ENCODE measurements at regions not wholly inside any gene's neighbourhood (a gene's known extent, or its start where the extent isn't known, plus 50 kb on each side); places are given as distances from the start of the nearest gene placed in this dataset.

DNA sequence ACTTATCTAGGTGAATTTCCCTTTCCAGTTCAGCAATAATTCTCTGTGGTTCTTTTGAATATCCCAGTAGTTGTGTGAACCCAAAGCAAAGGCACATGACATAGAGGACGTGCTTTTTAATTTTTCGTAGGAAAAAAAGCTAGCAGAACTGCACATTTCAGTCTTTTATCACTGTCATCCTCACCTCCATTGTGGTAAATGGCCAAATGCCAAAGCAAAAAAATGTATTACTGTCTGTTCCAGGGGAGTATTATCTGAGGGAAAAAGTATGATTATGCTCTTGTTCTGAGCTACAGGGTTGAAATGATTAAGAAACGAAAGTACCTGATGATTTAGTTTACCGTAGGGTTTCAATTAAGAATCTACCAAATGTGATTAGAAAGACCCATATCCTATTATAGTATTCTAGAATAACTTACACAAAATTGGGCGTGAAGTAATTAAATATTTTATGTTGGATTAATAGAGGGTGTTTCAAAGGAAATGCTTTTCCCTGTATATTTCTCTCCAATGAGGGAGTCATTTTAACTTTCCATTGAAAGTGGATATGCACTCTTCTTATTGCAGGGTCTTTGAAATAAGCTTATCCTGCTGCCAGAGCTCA, 62.7 kb downstream of the CAVIN4 start:
- SMC1A ChIA-PET (ENCODE audit: uncharacterized antibody, unreplicated experiment), result interaction anchor here (1.7 kb wide), 1 partner anchor 22 kb away, joined by 4 read pairs; no protein-coding TSS in a partner anchor
- no peak for ATAC-seq
- in situ Hi-C loops (cut with MboI), result no loop called here

DNA sequence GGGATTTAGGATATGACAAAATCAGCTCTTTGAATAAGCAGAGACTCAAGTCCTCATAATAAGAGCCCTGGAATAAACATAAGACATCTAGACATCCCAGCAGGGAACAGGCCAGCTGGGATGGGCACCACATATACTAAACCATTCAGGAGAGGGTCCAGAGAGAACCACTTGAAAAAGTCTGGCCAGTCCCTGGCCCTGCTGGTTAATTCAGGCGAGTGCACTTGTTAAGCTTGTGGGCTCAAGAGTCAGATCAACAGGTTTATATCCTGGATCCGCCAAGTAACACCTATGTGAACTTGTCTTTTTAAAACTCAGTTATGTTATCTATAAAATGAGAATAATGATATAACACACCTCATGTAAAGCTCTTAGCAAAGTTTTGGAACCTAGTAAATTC, 63.3 kb downstream of the CAVIN4 start:
- H2AFZ ChIP-seq (ENCODE audit: control insufficient read depth, low read depth, low read length), result no peak overlapping the region
- no TSS peak for BruUV-seq (replicated peaks)
- intact Hi-C loops (cut with micrococcal nuclease; ENCODE audit: unreplicated experiment) (no loop called here), in situ Hi-C loops (cut with MboI) (no loop called here)
- no peak for ATAC-seq
- no peaks in the 10 kb centered on the region for H3K36me3 ChIP-seq (ENCODE audit: control insufficient read depth in 2 of 2, insufficient read depth in 2 of 2, low read length in 1 of 2)
- H3K79me2 ChIP-seq (ENCODE audit: control insufficient read depth, insufficient read depth, low read length), result no peaks in the 10 kb centered on the region
- H3K9ac ChIP-seq (ENCODE audit: control insufficient read depth, insufficient read depth, low read length), result no peak overlapping the region
- ChIA-PET RAD21 (ENCODE audit: unreplicated experiment) (no interaction called here), CTCF (interaction anchor here (1.0 kb wide), 1 partner anchor 59 kb away, joined by 3 read pairs; no protein-coding TSS in a partner anchor), SMC1A (ENCODE audit: uncharacterized antibody, unreplicated experiment) (interaction anchor here (1.7 kb wide), 1 partner anchor 22 kb away, joined by 4 read pairs; no protein-coding TSS in a partner anchor), POLR2A (no interaction called here)
- no peaks in the 10 kb centered on the region for H3K4me1 ChIP-seq (ENCODE audit: control insufficient read depth, insufficient read depth, low read length)
- H3K27ac ChIP-seq (ENCODE audit: control insufficient read depth, insufficient read depth), result no peak overlapping the region
- no peak overlapping the region for H3K4me3 ChIP-seq
- TF ChIP-seq RFX5 (IDR thresholded peaks at IDR 0.05; ENCODE audit: low read depth, low read length) (no peak), MEF2A (IDR thresholded peaks at IDR 0.05; ENCODE audit: insufficient read depth, low read depth, low read length) (no peak), RB1 (IDR thresholded peaks at IDR 0.05; ENCODE audit: borderline replicate concordance) (no peak), POLR2A (IDR thresholded peaks at IDR 0.05; ENCODE audit: low read depth, low read length) (no peak), BCL11A (IDR thresholded peaks at IDR 0.05; ENCODE audit: low read depth, low read length) (no peak), ZNF384 (IDR thresholded peaks at IDR 0.05; ENCODE audit: borderline replicate concordance, low read depth, low read length) (no peak)
- TF ChIP-seq, protein P1, sequence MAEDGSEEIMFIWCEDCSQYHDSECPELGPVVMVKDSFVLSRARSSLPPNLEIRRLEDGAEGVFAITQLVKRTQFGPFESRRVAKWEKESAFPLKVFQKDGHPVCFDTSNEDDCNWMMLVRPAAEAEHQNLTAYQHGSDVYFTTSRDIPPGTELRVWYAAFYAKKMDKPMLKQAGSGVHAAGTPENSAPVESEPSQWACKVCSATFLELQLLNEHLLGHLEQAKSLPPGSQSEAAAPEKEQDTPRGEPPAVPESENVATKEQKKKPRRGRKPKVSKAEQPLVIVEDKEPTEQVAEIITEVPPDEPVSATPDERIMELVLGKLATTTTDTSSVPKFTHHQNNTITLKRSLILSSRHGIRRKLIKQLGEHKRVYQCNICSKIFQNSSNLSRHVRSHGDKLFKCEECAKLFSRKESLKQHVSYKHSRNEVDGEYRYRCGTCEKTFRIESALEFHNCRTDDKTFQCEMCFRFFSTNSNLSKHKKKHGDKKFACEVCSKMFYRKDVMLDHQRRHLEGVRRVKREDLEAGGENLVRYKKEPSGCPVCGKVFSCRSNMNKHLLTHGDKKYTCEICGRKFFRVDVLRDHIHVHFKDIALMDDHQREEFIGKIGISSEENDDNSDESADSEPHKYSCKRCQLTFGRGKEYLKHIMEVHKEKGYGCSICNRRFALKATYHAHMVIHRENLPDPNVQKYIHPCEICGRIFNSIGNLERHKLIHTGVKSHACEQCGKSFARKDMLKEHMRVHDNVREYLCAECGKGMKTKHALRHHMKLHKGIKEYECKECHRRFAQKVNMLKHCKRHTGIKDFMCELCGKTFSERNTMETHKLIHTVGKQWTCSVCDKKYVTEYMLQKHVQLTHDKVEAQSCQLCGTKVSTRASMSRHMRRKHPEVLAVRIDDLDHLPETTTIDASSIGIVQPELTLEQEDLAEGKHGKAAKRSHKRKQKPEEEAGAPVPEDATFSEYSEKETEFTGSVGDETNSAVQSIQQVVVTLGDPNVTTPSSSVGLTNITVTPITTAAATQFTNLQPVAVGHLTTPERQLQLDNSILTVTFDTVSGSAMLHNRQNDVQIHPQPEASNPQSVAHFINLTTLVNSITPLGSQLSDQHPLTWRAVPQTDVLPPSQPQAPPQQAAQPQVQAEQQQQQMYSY (CRISPR knock-in tag; IDR thresholded peaks at IDR 0.05), result no peak
- TF ChIP-seq, protein P2, sequence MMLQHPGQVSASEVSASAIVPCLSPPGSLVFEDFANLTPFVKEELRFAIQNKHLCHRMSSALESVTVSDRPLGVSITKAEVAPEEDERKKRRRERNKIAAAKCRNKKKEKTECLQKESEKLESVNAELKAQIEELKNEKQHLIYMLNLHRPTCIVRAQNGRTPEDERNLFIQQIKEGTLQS (IDR thresholded peaks at IDR 0.05; ENCODE audit: borderline replicate concordance, extremely low read depth, low read depth, low read length), result no peak
- no peak for FAIRE-seq
- no peak overlapping the region for H3K4me2 ChIP-seq (ENCODE audit: control insufficient read depth, insufficient read depth)
- no peaks in the 10 kb centered on the region for H3K27me3 ChIP-seq (replicated peaks in 1 of 2; ENCODE audit: control insufficient read depth in 2 of 2, insufficient read depth in 2 of 2, low read length in 1 of 2)
- no peaks in the 10 kb centered on the region for H4K20me1 ChIP-seq (ENCODE audit: control insufficient read depth, insufficient read depth)
- no peaks in the 10 kb centered on the region for H3K9me3 ChIP-seq (replicated peaks; ENCODE audit: control insufficient read depth, insufficient read depth, low read length)
- WGBS (ENCODE audit: insufficient coverage, insufficient replicate concordance, low lambda C conversion rate, missing lambda C conversion rate), result 19% methylated on average over 2 of the region's 2 CpGs
- no peak for DNase-seq (ENCODE audit: low read depth, low spot score)

More for the DNA sequence above, 62.7 kb downstream of the CAVIN4 start:
- Histone ChIP-seq H3K9me3 (replicated peaks; ENCODE audit: control insufficient read depth, insufficient read depth, low read length) (no peaks in the 10 kb centered on the region), H2AFZ (ENCODE audit: control insufficient read depth, low read depth, low read length) (no peak overlapping the region), H3K4me1 (ENCODE audit: control insufficient read depth, insufficient read depth, low read length) (no peaks in the 10 kb centered on the region), H3K4me3 (no peak overlapping the region), H3K4me2 (ENCODE audit: control insufficient read depth, insufficient read depth) (no peak overlapping the region), H3K27ac (ENCODE audit: control insufficient read depth, insufficient read depth) (no peak overlapping the region), H3K9ac (ENCODE audit: control insufficient read depth, insufficient read depth, low read length) (no peak overlapping the region), H4K20me1 (ENCODE audit: control insufficient read depth, insufficient read depth) (no peaks in the 10 kb centered on the region), H3K27me3 (replicated peaks in 1 of 2; ENCODE audit: control insufficient read depth in 2 of 2, insufficient read depth in 2 of 2, low read length in 1 of 2) (no peaks in the 10 kb centered on the region), H3K79me2 (ENCODE audit: control insufficient read depth, insufficient read depth, low read length) (no peaks in the 10 kb centered on the region), H3K36me3 (ENCODE audit: control insufficient read depth in 2 of 2, insufficient read depth in 2 of 2, low read length in 1 of 2) (no peaks in the 10 kb centered on the region)
- intact Hi-C loops (cut with micrococcal nuclease; ENCODE audit: unreplicated experiment), result no loop called here
- no peak for FAIRE-seq
- ChIA-PET POLR2A (no interaction called here), RAD21 (ENCODE audit: unreplicated experiment) (no interaction called here), CTCF (interaction anchor here (1.0 to 1.2 kb wide), 2 partner anchors 60 to 134 kb away, joined by 3 read pairs; no protein-coding TSS in a partner anchor)
- WGBS (ENCODE audit: insufficient coverage, insufficient replicate concordance, low lambda C conversion rate, missing lambda C conversion rate), result 9% methylated on average over 5 of the region's 5 CpGs
- TF ChIP-seq JUND (IDR thresholded peaks at IDR 0.05; ENCODE audit: low read depth, low read length) (no peak), CBFB (IDR thresholded peaks at IDR 0.05; ENCODE audit: low read depth) (no peak), GATAD2B (conservative IDR thresholded peaks at IDR 0.05; ENCODE audit: low read depth) (no peak), SPI1 (IDR thresholded peaks at IDR 0.05; ENCODE audit: borderline replicate concordance, insufficient read depth, low read depth, low read length) (no peak), TBL1XR1 (IDR thresholded peaks at IDR 0.05; ENCODE audit: low read depth, low read length) (no peak), NRF1 (conservative IDR thresholded peaks at IDR 0.05; ENCODE audit: low read depth, low read length) (no peak), ZNF217 (IDR thresholded peaks at IDR 0.05) (no peak), EED (IDR thresholded peaks at IDR 0.05; ENCODE audit: low read depth) (no peak), JUNB (IDR thresholded peaks at IDR 0.05) (no peak), MEF2B (IDR thresholded peaks at IDR 0.05; ENCODE audit: partially characterized antibody, poor library complexity, severe bottlenecking) (no peak), CEBPB (IDR thresholded peaks at IDR 0.05; ENCODE audit: borderline replicate concordance in 1 of 2, low read depth in 2 of 2, low read length in 2 of 2) (no peak)
- TF ChIP-seq, protein P3, sequence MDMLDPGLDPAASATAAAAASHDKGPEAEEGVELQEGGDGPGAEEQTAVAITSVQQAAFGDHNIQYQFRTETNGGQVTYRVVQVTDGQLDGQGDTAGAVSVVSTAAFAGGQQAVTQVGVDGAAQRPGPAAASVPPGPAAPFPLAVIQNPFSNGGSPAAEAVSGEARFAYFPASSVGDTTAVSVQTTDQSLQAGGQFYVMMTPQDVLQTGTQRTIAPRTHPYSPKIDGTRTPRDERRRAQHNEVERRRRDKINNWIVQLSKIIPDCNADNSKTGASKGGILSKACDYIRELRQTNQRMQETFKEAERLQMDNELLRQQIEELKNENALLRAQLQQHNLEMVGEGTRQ (IDR thresholded peaks at IDR 0.05; ENCODE audit: borderline replicate concordance, low read depth, low read length), result no peak
- no TSS peak for BruUV-seq (replicated peaks)
- no peak for DNase-seq (ENCODE audit: low read depth, low spot score)
